ENCODE measurements at regions not wholly inside any gene's neighbourhood (a gene's known extent, or its start where the extent isn't known, plus 50 kb on each side); places are given as distances from the start of the nearest gene placed in this dataset.
"Not testable (repeated sequence)": the region's sequence is repeated elsewhere in the genome, so short reads cannot be mapped to it uniquely, and the experiment has no call there.

DNA sequence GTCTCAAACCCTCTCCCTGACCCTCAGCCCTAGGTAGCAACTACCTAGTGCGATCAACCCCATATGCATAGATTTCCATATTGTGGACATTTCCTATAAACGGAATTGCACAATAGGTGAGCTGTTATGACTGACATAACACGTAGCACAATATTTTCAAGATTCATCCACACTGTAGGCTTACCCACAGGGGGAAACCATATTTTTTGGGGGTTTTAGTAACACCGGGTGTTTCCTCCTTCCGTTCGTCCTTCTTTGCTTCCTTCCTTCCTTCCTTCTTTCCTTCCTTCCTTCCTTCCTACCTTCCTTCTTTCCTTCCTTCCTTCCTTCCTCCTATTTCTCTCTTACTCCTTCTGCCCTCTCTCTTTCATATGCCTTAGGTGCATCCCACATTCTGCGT, 524.2 kb downstream of the CWH43 start:
- not testable (repeated sequence) for H3K27me3 ChIP-seq (replicated peaks; ENCODE audit: control insufficient read depth, insufficient read depth, low read length); DNase-seq (ENCODE audit: extremely low read depth, insufficient read length); H3K4me3 ChIP-seq (replicated peaks; ENCODE audit: low read depth, low read length); H3K36me3 ChIP-seq (ENCODE audit: control insufficient read depth, insufficient read depth, low read length)

DNA sequence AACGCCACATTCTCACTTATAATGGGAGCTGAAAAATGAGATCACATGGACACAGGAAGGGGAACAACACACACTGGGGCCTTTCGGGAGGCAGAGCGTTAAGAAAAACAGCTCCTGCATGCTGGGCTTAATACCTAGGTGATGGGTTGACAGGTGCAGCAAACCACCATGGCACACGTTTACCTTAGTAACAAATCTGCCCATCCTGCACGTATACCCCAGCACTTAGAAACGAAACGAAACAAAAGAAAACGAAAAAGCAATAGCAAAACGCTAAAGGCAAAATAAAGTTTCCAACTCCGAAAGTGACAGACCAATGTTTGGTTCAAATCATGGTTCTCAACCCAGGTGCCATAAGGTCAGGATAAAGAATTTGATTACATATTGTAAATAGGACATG, 525.3 kb downstream of the CWH43 start:
- H3K36me3 ChIP-seq (ENCODE audit: control insufficient read depth, insufficient read depth, low read length); H3K4me3 ChIP-seq (replicated peaks; ENCODE audit: low read depth, low read length); H3K27me3 ChIP-seq (replicated peaks; ENCODE audit: control insufficient read depth, insufficient read depth, low read length); DNase-seq (ENCODE audit: extremely low read depth, insufficient read length): not testable (repeated sequence)

DNA sequence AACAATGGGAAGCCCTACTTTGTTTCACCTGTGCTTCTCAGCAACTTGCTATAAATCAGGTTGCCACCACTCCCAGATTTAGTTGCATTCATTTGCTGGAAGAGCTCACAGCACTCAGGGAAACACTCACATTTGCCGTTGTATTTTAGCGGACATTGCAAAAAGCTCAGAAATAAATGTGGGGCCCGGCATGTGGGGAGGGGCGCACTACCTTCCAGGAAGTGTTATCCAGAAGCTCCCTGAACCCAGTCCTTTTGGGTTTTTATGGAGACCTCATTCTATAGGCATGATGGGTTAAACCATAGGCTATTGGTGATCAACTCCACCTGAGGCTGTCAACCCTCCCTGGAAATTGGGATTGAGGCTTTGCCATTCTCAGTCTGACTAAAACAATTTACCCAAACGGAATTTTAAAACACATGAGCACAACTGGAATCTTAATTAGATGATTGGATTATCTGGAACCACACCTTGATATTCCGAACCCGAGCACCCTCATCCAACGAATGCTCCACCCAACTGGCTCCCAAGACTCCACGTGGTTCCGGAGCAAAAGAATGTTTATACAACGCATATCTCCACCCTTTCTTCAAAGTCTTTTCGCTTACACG, 525.9 kb downstream of the CWH43 start:
- not testable (repeated sequence) for H3K27me3 ChIP-seq (replicated peaks; ENCODE audit: control insufficient read depth, insufficient read depth, low read length); H3K4me3 ChIP-seq (replicated peaks; ENCODE audit: low read depth, low read length); DNase-seq (ENCODE audit: extremely low read depth, insufficient read length); H3K36me3 ChIP-seq (ENCODE audit: control insufficient read depth, insufficient read depth, low read length)

DNA sequence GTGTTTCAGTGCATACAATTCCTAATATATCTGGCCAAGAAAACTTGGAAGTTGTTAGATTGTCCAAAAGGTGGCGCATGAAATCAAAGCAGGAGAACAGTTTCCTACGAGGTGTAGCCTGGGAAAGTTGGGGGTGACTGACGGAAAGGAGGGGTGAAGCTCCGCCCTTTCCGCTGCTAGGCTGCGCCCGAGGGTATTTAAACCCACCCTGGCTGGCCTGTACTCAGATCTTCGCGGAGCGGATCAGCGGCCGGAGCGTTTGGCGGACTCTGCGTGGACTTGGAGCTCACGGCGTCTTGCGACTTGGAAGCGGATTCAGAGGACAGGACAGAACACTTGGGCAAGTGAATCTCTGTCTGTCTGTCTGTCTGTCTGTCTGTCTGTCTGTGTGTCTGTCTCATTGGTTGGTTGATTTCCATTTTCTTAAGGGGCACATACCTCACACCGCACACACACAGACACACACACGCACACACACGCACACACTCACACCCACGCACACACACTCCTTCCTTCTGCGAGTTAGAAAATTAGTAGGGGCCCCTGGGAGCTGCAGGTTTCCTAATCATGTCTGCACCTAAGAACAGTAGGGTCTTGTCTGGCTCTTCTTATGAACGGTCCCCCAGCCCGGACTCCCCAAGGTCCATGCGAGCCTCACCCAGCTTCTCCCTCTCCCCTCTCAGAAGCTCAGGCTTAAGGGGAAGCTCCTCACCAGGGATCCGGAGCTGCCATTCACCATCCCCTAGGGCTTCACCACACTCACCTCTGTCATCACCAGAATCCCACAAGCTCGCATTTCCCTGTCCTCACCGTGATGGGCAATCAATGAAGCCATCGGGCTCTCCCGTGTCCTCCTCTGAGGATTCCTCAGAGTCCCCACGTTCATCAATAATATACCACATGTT, 526.8 kb downstream of the CWH43 start:
- H3K4me3 ChIP-seq (replicated peaks; ENCODE audit: low read depth, low read length); H3K27me3 ChIP-seq (replicated peaks; ENCODE audit: control insufficient read depth, insufficient read depth, low read length); H3K36me3 ChIP-seq (ENCODE audit: control insufficient read depth, insufficient read depth, low read length): not testable (repeated sequence)
- DNase-seq (ENCODE audit: extremely low read depth, insufficient read length) = peak; percentile 10

DNA sequence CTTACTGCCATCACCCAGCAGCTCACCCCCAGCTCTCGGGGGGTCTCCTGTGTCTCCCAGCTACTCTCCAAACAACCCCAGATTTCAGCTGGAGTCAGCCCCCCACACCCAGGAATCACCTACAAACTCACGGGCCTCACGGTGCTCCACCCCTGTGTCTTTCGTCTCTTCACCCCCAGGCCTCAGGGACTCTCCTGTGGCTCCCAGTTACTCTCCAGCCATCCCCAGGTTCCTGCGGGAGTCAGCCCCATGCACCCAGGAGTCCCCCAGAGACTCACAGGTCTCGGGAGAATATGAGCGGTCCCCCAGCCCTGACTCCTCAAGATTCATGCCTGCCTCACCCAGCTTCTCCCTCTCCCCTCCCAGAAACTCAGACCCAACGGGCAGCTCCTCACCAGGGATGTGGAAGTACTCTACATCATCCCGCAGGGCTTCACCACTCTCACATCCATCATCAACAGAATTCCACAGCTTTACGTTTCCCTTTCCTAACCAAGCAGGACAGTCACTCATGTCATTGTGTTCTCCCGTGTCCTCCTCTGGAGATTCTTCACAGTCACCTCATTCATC, 527.6 kb downstream of the CWH43 start:
- not testable (repeated sequence) for H3K27me3 ChIP-seq (replicated peaks; ENCODE audit: control insufficient read depth, insufficient read depth, low read length); DNase-seq (ENCODE audit: extremely low read depth, insufficient read length); H3K4me3 ChIP-seq (replicated peaks; ENCODE audit: low read depth, low read length); H3K36me3 ChIP-seq (ENCODE audit: control insufficient read depth, insufficient read depth, low read length)

DNA sequence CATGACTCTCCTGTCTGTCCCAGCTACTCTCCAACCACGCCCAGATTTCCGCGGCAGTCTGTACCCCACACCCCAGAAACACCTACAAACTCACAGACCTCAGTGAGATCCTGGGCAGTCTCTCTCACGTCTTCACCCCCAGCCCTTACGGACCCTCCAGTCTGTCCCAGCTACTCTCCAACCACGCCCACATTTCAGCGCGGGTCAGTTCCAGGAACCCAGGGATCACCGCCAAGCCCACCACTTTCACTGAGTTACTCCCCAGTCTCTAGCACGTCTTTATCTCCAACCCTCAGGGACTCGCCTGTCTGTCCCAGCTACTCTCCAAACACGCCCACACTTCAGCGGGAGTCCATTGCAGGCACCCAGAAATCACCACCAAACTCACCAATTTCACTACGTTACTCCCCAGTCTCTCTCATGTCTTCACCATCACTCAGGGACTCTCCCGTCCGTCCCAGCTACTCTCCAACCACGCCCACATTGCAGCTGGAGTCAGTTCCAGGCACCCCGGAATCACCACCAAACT, 528.2 kb downstream of the CWH43 start:
- H3K36me3 ChIP-seq (ENCODE audit: control insufficient read depth, insufficient read depth, low read length); H3K27me3 ChIP-seq (replicated peaks; ENCODE audit: control insufficient read depth, insufficient read depth, low read length); DNase-seq (ENCODE audit: extremely low read depth, insufficient read length); H3K4me3 ChIP-seq (replicated peaks; ENCODE audit: low read depth, low read length): not testable (repeated sequence)

DNA sequence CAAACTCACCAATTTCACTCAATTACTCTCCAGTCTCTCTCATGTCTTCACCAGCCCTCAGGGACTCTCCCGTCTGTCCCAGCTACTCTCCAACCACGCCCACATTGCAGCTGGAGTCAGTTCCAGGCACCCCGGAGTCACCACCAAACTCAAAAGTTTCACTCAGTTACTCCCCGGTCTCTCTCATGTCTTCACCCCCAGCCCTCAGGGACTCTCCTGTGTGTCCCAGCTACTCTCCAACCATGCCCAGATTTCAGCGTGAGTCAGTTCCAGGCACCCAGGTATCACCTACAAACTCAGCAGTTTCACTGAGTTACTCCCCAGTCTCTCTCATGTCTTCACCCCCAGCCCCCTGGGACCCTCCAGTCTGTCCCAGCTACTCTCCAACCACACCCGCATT, 528.8 kb downstream of the CWH43 start:
- H3K27me3 ChIP-seq (replicated peaks; ENCODE audit: control insufficient read depth, insufficient read depth, low read length); DNase-seq (ENCODE audit: extremely low read depth, insufficient read length); H3K4me3 ChIP-seq (replicated peaks; ENCODE audit: low read depth, low read length); H3K36me3 ChIP-seq (ENCODE audit: control insufficient read depth, insufficient read depth, low read length): not testable (repeated sequence)

DNA sequence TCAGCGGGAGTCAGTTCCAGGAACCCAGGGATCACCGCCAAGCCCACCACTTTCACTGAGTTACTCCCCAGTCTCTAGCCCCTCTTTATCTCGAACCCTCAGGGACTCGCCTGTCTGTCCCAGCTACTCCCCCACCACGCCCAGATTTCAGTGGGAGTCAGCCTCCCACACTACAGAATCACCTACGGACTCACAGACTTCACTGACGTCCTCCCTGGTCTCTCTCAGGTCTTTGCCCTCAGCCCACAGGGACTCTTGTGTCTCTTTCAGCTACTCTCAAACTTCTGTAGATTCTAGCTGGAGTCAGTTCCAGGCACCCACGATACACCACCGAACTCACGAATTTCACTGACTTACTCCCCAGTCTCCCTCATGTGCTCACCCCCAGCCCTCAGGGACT, 529.2 kb downstream of the CWH43 start:
- H3K27me3 ChIP-seq (replicated peaks; ENCODE audit: control insufficient read depth, insufficient read depth, low read length); H3K36me3 ChIP-seq (ENCODE audit: control insufficient read depth, insufficient read depth, low read length); H3K4me3 ChIP-seq (replicated peaks; ENCODE audit: low read depth, low read length); DNase-seq (ENCODE audit: extremely low read depth, insufficient read length): not testable (repeated sequence)

DNA sequence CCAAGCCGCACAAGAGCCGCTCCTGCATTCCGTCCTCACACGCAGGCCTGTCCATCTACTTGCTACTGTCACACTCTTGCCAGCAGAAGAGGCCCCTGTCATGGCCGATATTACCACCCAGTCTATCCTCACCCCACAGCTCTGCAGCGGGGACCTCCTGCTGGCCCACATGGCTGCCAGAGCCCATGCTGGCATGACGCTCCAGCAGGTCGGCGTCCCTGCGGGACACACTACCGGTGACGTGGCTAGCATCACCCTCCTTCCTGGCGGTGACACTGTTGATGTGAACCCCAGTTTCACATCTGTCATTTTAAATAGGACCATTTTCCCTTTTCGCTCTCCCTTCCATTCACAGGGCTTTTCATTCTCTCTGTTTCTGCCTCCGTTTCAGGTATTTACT, 530.0 kb downstream of the CWH43 start:
- H3K36me3 ChIP-seq (ENCODE audit: control insufficient read depth, insufficient read depth, low read length); DNase-seq (ENCODE audit: extremely low read depth, insufficient read length); H3K27me3 ChIP-seq (replicated peaks; ENCODE audit: control insufficient read depth, insufficient read depth, low read length); H3K4me3 ChIP-seq (replicated peaks; ENCODE audit: low read depth, low read length): not testable (repeated sequence)

DNA sequence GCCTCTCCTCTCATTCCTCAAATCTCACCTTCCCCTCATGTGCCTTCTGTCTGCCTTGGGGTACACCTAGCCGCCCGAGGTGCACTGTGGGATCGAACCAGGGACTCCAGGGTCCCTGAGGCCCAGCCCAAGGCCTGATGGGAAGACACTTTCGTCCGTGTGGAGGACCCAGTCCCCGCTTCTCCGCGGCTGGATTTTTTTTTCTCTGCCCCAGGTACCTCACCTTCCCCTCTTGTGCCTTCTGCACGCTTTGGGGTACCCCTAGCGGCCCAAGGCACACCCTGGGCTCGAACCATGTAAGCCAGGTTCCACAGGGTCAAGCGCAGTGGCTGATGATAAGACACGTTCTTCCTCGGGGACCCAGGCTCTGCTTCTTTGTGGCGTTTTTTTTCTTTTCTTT, 530.7 kb downstream of the CWH43 start:
- H3K27me3 ChIP-seq (replicated peaks; ENCODE audit: control insufficient read depth, insufficient read depth, low read length) = no peaks in the 10 kb centered on the region
- H3K36me3 ChIP-seq (ENCODE audit: control insufficient read depth, insufficient read depth, low read length) = no peaks in the 10 kb centered on the region
- no peak for DNase-seq (ENCODE audit: extremely low read depth, insufficient read length)
- H3K4me3 ChIP-seq (replicated peaks; ENCODE audit: low read depth, low read length) = no peak overlapping the region
- TF ChIP-seq, protein P1, sequence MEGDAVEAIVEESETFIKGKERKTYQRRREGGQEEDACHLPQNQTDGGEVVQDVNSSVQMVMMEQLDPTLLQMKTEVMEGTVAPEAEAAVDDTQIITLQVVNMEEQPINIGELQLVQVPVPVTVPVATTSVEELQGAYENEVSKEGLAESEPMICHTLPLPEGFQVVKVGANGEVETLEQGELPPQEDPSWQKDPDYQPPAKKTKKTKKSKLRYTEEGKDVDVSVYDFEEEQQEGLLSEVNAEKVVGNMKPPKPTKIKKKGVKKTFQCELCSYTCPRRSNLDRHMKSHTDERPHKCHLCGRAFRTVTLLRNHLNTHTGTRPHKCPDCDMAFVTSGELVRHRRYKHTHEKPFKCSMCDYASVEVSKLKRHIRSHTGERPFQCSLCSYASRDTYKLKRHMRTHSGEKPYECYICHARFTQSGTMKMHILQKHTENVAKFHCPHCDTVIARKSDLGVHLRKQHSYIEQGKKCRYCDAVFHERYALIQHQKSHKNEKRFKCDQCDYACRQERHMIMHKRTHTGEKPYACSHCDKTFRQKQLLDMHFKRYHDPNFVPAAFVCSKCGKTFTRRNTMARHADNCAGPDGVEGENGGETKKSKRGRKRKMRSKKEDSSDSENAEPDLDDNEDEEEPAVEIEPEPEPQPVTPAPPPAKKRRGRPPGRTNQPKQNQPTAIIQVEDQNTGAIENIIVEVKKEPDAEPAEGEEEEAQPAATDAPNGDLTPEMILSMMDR (IDR thresholded peaks at IDR 0.05; ENCODE audit: insufficient read depth, low read length, poor library complexity, severe bottlenecking) = no peak

DNA sequence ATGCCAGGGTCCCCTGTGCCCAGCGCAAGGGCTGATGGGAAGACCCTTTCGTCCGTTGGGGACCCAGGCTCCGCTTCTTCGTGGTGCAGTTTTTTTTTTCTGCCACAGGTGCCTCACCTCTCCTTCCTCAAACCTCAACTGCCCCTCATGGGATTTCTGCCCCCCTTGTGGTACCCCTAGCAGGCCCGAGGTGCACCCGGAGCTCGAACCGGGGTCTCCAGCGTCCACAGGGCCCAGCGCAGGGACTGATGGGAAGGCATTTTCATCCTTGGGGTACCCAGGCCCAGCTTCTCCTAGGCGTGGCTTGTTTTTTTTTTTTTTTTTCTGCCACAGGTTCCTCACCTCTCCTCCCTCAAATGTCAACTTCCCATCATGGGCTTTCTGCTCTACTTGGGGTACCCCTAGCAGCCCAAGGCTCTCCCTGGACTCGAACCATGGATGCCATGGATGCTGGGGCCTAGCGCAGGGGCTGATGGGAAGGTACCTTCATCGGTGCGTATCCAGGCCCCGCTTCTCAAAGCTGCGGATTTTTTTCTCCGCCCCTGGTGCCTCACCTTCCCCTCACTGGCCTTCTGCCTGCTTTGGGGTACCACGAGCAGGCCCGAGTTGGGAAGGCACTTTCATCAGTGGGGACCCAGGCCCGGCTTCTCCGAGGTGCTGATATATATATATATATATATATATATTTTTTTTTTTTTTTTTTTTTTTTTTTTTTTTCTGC, 531.6 kb downstream of the CWH43 start:
- DNase-seq (ENCODE audit: extremely low read depth, insufficient read length); H3K4me3 ChIP-seq (replicated peaks; ENCODE audit: low read depth, low read length); H3K27me3 ChIP-seq (replicated peaks; ENCODE audit: control insufficient read depth, insufficient read depth, low read length); H3K36me3 ChIP-seq (ENCODE audit: control insufficient read depth, insufficient read depth, low read length): not testable (repeated sequence)

DNA sequence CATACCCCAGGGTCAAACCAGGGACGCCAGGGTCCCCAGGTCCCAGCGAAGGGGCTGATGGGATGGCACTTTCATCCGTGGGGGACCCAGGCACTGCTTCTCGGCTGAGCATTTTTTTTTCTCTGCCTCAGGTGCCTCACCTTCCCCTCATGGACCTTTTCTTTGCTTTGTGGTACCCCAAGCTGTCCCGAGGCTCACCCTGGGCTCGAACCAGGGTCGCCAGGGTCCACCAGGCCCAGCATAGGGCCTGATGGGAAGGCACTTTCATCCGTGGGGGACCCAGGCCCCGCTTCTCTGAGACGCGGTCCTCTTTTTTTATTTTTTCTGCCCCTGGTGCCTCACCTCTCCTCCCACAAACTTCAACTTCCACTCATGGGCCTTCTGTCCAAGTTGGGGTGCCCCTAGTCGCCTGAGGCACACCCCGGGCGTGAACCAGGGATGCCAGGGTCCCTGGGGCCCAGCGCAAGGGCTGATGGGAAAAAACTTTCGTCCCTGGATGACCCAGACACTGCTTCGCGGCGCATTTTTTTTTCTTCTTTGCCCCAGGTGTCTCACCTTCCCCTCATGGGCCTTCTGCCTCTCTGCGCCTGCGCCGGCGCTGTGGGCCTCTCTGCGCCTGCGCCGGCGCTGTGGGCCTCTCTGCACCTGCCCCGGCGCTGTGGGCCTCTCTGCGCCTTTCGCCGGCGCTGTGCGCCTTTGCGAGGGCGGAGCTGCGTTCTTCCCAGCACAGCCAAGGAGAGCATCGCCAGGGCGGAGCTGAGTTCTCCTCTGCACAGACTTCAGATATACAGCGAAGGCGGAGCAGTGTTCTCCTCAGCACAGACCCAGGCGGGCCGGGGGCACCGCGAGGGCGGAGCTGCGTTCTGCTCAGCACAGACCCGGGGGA, 533.3 kb downstream of the CWH43 start:
- DNase-seq (ENCODE audit: extremely low read depth, insufficient read length); H3K4me3 ChIP-seq (replicated peaks; ENCODE audit: low read depth, low read length); H3K36me3 ChIP-seq (ENCODE audit: control insufficient read depth, insufficient read depth, low read length); H3K27me3 ChIP-seq (replicated peaks; ENCODE audit: control insufficient read depth, insufficient read depth, low read length): not testable (repeated sequence)
